Astrocyte (in vitro differentiated cells and primary cell): ENCODE measurements at regions not wholly inside any gene's neighbourhood (a gene's known extent, or its start where the extent isn't known, plus 50 kb on each side); places are given as distances from the start of the nearest gene placed in this dataset.

Experiments used
- CTCF ChIP-seq: IDR thresholded peaks from 2 replicates; pipeline ENCODE4 v1.5.1; 2011; ENCODE audit warnings: low read depth, mild to moderate bottlenecking, inconsistent platforms, low read length, moderate library complexity; ENCODE audit not compliant: insufficient read depth
- EZH2 ChIP-seq: IDR thresholded peaks from 2 replicates; pipeline ENCODE4 v1.6.1; 2012; ENCODE audit warnings: mild to moderate bottlenecking, low read length, inconsistent platforms; ENCODE audit not compliant: insufficient read depth

GRCh38 chr4:116361790-116362189 lies 723.6 kb downstream of the TRAM1L1 start:
- no peak for TF ChIP-seq CTCF
- no peak for TF ChIP-seq EZH2
